BE2C (cell line): ENCODE measurements at regions not wholly inside any gene's neighbourhood (a gene's known extent, or its start where the extent isn't known, plus 50 kb on each side); places are given as distances from the start of the nearest gene placed in this dataset.
"Not testable (repeated sequence)": the region's sequence is repeated elsewhere in the genome, so short reads cannot be mapped to it uniquely, and the experiment has no call there.

ENCODE experiments used
- DNase-seq: peaks from one replicate; pipeline ENCODE4 v3.0.0-alpha.2; 2020
- H3K27me3 ChIP-seq: fragments of 250-450 bp; sonication (Bioruptor Pico); 2 replicates; pipeline ENCODE4 v1.5.1; 2020; ENCODE audit warnings: mild to moderate bottlenecking
- H3K36me3 ChIP-seq: fragments of 250-450 bp; sonication (Bioruptor Pico); 2 replicates; pipeline ENCODE4 v1.5.1; 2020; ENCODE audit warnings: mild to moderate bottlenecking
- H3K4me1 ChIP-seq: fragments of 250-450 bp; sonication (Bioruptor Pico); 2 replicates; pipeline ENCODE4 v1.5.1; 2020
- H3K4me3 ChIP-seq: 2 replicates; pipeline ENCODE4 v1.5.1; 2011; ENCODE audit warnings: low read depth, low read length
- H3K9me3 ChIP-seq: fragments of 250-450 bp; sonication (Bioruptor Pico); 2 replicates; pipeline ENCODE4 v1.5.1; 2020
- CTCF ChIP-seq: IDR thresholded peaks from 2 replicates; pipeline ENCODE4 v1.5.1; 2012; ENCODE audit warnings: mild to moderate bottlenecking, low read depth, low read length

- TF ChIP-seq CTCF = no peak
- H3K4me3 ChIP-seq = no peak overlapping the region
- no peaks in the 10 kb centered on the region for H3K27me3 ChIP-seq
- H3K9me3 ChIP-seq = no peaks in the 10 kb centered on the region
- H3K4me1 ChIP-seq = no peaks in the 10 kb centered on the region; the same call in 1 of the 2 replicates
- H3K36me3 ChIP-seq = no peaks in the 10 kb centered on the region
- DNase-seq = no peak
Observed at GRCh38 chr5:92023555-92023954, 640.4 kb upstream of the ARRDC3 start.

GRCh38 chr5:92023141-92023471 lies 640.0 kb upstream of the ARRDC3 start:
- no peak for DNase-seq
- Histone ChIP-seq H3K4me3 (no peak overlapping the region), H3K9me3 (no peaks in the 10 kb centered on the region), H3K4me1 (no peaks in the 10 kb centered on the region; the same call in 1 of the 2 replicates), H3K27me3 (no peaks in the 10 kb centered on the region), H3K36me3 (no peaks in the 10 kb centered on the region)
- TF ChIP-seq CTCF = no peak

- Histone ChIP-seq H3K4me3 (no peak overlapping the region), H3K9me3 (no peaks in the 10 kb centered on the region), H3K27me3 (no peaks in the 10 kb centered on the region), H3K4me1 (no peaks in the 10 kb centered on the region; the same call in 1 of the 2 replicates), H3K36me3 (no peaks in the 10 kb centered on the region)
- no peak for TF ChIP-seq CTCF
- DNase-seq = no peak
Observed at GRCh38 chr5:92022415-92023140, 639.5 kb upstream of the ARRDC3 start.

GRCh38 chr5:92019376-92019990 lies 636.4 kb upstream of the ARRDC3 start:
- no peak for DNase-seq
- no peak overlapping the region for H3K4me3 ChIP-seq
- no peaks in the 10 kb centered on the region for H3K27me3 ChIP-seq
- no peaks in the 10 kb centered on the region for H3K36me3 ChIP-seq
- no peaks in the 10 kb centered on the region for H3K9me3 ChIP-seq
- no peak for TF ChIP-seq CTCF
- H3K4me1 ChIP-seq = no peaks in the 10 kb centered on the region; the same call in 1 of the 2 replicates

- Histone ChIP-seq H3K27me3 (no peaks in the 10 kb centered on the region), H3K36me3 (no peaks in the 10 kb centered on the region), H3K4me1 (no peaks in the 10 kb centered on the region; the same call in 1 of the 2 replicates), H3K4me3 (no peak overlapping the region), H3K9me3 (no peaks in the 10 kb centered on the region)
- TF ChIP-seq CTCF = no peak
- DNase-seq = no peak
Observed at GRCh38 chr5:92017776-92018175, 634.7 kb upstream of the ARRDC3 start.

GRCh38 chr5:92011845-92012244 lies 628.7 kb upstream of the ARRDC3 start:
- not testable (repeated sequence) for H3K4me1 ChIP-seq, DNase-seq, H3K27me3 ChIP-seq, H3K9me3 ChIP-seq, H3K4me3 ChIP-seq, H3K36me3 ChIP-seq
